ENCODE measurements at regions not wholly inside any gene's neighbourhood (a gene's known extent, or its start where the extent isn't known, plus 50 kb on each side); places are given as distances from the start of the nearest gene placed in this dataset.

DNA sequence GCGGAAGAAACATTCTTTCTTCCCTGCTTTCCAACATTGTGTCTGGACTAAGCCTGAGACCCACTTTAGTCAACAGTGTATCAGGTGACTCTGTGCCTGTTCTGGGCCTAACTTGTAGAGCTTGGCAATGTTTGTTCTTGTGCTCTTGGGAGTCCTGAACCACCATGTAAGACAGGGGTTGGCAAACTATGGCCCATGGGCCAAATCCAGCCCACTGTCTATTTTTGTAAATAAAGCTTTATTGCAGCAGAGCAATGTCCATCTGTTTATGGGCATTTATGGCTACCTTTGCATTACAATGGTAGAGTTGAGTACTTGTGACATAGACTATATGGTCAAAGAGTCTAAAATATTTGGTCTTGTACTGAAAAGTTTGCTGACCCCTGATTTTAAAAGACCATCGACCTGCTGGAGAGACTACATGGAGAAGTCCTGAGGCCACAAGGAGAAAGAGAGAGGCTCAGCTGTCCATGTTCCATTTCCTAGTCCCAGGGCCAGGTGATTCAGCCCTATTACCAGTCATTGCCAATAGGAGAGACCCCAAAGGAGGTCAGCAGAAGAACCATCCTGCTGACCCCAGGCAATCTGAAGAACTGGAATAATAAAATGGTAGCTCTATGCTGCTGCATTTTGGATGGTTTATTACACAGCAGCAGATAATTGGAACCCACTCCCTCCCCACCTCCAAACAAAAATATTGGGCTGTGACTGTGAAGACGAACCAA is 211.3 kb downstream of the AUH start:
- Histone ChIP-seq H3K27ac (ENCODE audit: low read depth) (no peak overlapping the region), H3K4me1 (ENCODE audit: insufficient read depth) (peaks cover 8% of the 10 kb centered on the region; the same call in 1 of the 2 replicates), H3F3A (replicated peaks; ENCODE audit: low read depth) (no peaks in the 10 kb centered on the region), H2AFZ (no peak overlapping the region), H3K36me3 (ENCODE audit: insufficient read depth) (no peaks in the 10 kb centered on the region), H3K4me3 (no peak overlapping the region), H4K20me1 (replicated peaks; ENCODE audit: insufficient read depth) (no peaks in the 10 kb centered on the region), H3K9me2 (ENCODE audit: insufficient read depth) (peaks cover 5% of the 10 kb centered on the region; the same call in 1 of the 2 replicates), H3K27me3 (ENCODE audit: insufficient read depth) (no peaks in the 10 kb centered on the region), H3K79me2 (replicated peaks; ENCODE audit: insufficient read depth) (no peaks in the 10 kb centered on the region), H3K4me2 (no peak overlapping the region)
- Mint-ChIP-seq H3K4me1 (peaks cover 18% of the 10 kb centered on the region), H3K27me3 (ENCODE audit: insufficient read depth, low read depth, poor library complexity) (peaks cover 7% of the 10 kb centered on the region), H3K9me3 (peaks cover 59% of the 10 kb centered on the region), H3K36me3 (ENCODE audit: low read depth) (peaks cover 46% of the 10 kb centered on the region), H3K27ac (no peak overlapping the region), H3K4me3 (no peak overlapping the region)
- no peak for ATAC-seq
- no peak for DNase-seq (ENCODE audit: low spot score)
- no peak for TF ChIP-seq JUNB (IDR thresholded peaks at IDR 0.05; ENCODE audit: unreplicated experiment)
- TF ChIP-seq, protein P1, sequence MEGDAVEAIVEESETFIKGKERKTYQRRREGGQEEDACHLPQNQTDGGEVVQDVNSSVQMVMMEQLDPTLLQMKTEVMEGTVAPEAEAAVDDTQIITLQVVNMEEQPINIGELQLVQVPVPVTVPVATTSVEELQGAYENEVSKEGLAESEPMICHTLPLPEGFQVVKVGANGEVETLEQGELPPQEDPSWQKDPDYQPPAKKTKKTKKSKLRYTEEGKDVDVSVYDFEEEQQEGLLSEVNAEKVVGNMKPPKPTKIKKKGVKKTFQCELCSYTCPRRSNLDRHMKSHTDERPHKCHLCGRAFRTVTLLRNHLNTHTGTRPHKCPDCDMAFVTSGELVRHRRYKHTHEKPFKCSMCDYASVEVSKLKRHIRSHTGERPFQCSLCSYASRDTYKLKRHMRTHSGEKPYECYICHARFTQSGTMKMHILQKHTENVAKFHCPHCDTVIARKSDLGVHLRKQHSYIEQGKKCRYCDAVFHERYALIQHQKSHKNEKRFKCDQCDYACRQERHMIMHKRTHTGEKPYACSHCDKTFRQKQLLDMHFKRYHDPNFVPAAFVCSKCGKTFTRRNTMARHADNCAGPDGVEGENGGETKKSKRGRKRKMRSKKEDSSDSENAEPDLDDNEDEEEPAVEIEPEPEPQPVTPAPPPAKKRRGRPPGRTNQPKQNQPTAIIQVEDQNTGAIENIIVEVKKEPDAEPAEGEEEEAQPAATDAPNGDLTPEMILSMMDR (conservative IDR thresholded peaks at IDR 0.05; ENCODE audit: low read depth in 2 of 2), result no peak
- TF ChIP-seq ZNF331 (CRISPR knock-in tag; IDR thresholded peaks at IDR 0.05; ENCODE audit: low read depth), result peak; percentile 65
- TF ChIP-seq, protein P2, sequence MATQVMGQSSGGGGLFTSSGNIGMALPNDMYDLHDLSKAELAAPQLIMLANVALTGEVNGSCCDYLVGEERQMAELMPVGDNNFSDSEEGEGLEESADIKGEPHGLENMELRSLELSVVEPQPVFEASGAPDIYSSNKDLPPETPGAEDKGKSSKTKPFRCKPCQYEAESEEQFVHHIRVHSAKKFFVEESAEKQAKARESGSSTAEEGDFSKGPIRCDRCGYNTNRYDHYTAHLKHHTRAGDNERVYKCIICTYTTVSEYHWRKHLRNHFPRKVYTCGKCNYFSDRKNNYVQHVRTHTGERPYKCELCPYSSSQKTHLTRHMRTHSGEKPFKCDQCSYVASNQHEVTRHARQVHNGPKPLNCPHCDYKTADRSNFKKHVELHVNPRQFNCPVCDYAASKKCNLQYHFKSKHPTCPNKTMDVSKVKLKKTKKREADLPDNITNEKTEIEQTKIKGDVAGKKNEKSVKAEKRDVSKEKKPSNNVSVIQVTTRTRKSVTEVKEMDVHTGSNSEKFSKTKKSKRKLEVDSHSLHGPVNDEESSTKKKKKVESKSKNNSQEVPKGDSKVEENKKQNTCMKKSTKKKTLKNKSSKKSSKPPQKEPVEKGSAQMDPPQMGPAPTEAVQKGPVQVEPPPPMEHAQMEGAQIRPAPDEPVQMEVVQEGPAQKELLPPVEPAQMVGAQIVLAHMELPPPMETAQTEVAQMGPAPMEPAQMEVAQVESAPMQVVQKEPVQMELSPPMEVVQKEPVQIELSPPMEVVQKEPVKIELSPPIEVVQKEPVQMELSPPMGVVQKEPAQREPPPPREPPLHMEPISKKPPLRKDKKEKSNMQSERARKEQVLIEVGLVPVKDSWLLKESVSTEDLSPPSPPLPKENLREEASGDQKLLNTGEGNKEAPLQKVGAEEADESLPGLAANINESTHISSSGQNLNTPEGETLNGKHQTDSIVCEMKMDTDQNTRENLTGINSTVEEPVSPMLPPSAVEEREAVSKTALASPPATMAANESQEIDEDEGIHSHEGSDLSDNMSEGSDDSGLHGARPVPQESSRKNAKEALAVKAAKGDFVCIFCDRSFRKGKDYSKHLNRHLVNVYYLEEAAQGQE (IDR thresholded peaks at IDR 0.05; ENCODE audit: unreplicated experiment), result no peak

DNA sequence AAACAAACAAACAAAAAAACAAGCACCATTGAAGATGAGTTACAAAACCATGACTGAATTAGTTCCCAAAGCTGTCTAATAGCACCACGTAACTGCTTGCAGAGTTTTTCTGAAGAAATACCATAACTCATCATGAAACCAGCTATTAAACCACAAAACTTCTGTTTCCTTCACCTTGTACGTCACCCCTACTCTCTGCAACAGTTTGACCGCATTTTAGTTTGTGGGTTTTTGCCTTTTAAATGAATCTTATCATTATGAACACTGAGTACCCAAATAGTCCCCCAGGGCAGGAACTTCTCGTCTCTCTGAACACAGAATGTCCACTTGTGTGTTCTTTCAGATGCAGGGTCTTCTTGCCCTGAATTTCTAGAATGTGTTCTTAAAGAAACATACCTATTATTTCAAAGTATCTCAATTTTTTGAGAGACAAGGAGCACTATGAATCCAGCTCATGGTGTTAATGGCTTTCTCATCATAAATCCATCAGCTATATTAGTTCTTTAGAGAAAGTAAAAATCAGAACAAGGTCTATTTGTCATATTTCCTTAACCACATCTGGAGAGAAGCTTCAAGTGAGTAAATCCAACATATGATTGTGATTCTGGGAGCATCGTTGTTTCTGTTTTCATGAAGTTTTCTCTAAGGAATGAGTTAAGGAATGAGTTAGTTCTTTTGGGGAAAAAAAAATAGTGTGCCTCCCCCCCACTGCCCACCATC is 210.6 kb downstream of the AUH start:
- peaks cover 5% of the 10 kb centered on the region; the same call in 1 of the 2 replicates for H3K9me2 ChIP-seq (ENCODE audit: insufficient read depth)
- no peaks in the 10 kb centered on the region for H3F3A ChIP-seq (replicated peaks; ENCODE audit: low read depth)
- Mint-ChIP-seq H3K27ac (no peak overlapping the region), H3K27me3 (ENCODE audit: insufficient read depth, low read depth, poor library complexity) (peaks cover 6% of the 10 kb centered on the region), H3K9me3 (peaks cover 58% of the 10 kb centered on the region), H3K4me1 (peaks cover 18% of the 10 kb centered on the region), H3K36me3 (ENCODE audit: low read depth) (peaks cover 46% of the 10 kb centered on the region), H3K4me3 (no peak overlapping the region)
- H3K4me1 ChIP-seq (ENCODE audit: insufficient read depth), result peaks cover 8% of the 10 kb centered on the region; the same call in 1 of the 2 replicates
- H4K20me1 ChIP-seq (replicated peaks; ENCODE audit: insufficient read depth), result no peaks in the 10 kb centered on the region
- no peaks in the 10 kb centered on the region for H3K36me3 ChIP-seq (ENCODE audit: insufficient read depth)
- H2AFZ ChIP-seq, result no peak overlapping the region
- DNase-seq (ENCODE audit: low spot score), result no peak
- H3K27me3 ChIP-seq (ENCODE audit: insufficient read depth), result no peaks in the 10 kb centered on the region
- ATAC-seq, result no peak
- H3K27ac ChIP-seq (ENCODE audit: low read depth), result no peak overlapping the region
- H3K4me2 ChIP-seq, result no peak overlapping the region
- no peaks in the 10 kb centered on the region for H3K79me2 ChIP-seq (replicated peaks; ENCODE audit: insufficient read depth)
- no peak overlapping the region for H3K4me3 ChIP-seq
- TF ChIP-seq STAT1 (IDR thresholded peaks at IDR 0.05; ENCODE audit: unreplicated experiment) (no peak), NANOG (IDR thresholded peaks at IDR 0.05; ENCODE audit: borderline replicate concordance) (no peak)
